Uterus (tissue), 2 donors: ENCODE measurements at regions not wholly inside any gene's neighbourhood (a gene's known extent, or its start where the extent isn't known, plus 50 kb on each side); places are given as distances from the start of the nearest gene placed in this dataset.

Source experiments
- POLR2A ChIP-seq, 2 donors: fragments of 450-650 bp; IDR thresholded peaks; one replicate each; pipeline ENCODE4 v1.6.1; 2016; ENCODE audit warnings: antibody characterized with exemption in 2 of 2, mild to moderate bottlenecking in 1 of 2, moderate library complexity in 1 of 2
- TF ChIP-seq, protein P1 (sequence below), 4 experiments: fragments of 200-600 bp in 2 of 4; fragments of 450-650 bp in 2 of 4; sonication (generic) in 2 of 4; IDR thresholded peaks; one replicate each; pipeline ENCODE4 v1.5.1; 2016 to 2019; ENCODE audit warnings: antibody characterized with exemption in 4 of 4, mild to moderate bottlenecking in 2 of 4, moderate library complexity in 1 of 4

DNA sequence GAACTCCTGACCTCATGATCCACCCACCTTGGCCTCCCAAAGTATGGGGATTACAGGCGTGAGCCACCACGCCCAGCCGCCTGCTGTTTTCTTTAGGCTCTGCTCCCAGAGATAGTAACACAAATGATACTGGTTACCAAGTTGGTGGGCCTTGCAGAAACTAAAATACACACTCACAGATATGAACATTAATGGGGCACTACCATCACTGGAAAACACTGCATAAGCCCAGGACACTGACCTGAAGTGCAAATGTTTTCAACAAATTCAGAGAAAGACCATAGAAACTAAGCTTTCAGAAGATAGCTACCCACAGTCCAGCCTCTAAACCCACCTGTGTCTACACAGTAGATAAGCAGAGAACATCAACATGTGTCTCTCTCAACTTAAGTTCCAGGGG lies 180.5 kb downstream of the FCRL5 start:
- TF ChIP-seq, protein P1, sequence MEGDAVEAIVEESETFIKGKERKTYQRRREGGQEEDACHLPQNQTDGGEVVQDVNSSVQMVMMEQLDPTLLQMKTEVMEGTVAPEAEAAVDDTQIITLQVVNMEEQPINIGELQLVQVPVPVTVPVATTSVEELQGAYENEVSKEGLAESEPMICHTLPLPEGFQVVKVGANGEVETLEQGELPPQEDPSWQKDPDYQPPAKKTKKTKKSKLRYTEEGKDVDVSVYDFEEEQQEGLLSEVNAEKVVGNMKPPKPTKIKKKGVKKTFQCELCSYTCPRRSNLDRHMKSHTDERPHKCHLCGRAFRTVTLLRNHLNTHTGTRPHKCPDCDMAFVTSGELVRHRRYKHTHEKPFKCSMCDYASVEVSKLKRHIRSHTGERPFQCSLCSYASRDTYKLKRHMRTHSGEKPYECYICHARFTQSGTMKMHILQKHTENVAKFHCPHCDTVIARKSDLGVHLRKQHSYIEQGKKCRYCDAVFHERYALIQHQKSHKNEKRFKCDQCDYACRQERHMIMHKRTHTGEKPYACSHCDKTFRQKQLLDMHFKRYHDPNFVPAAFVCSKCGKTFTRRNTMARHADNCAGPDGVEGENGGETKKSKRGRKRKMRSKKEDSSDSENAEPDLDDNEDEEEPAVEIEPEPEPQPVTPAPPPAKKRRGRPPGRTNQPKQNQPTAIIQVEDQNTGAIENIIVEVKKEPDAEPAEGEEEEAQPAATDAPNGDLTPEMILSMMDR (IDR thresholded peaks at IDR 0.05): no peak
- TF ChIP-seq POLR2A (IDR thresholded peaks at IDR 0.05): no peak
